IMR-90 (cell line): ENCODE measurements at regions not wholly inside any gene's neighbourhood (a gene's known extent, or its start where the extent isn't known, plus 50 kb on each side); places are given as distances from the start of the nearest gene placed in this dataset.

Experiments used
- ATAC-seq: fragments of 200-7000 bp; cut with Tn5 transposase; 2 replicates; pipeline ENCODE4 v1.9.1; 2020; ENCODE audit warnings: low read depth, mild to moderate bottlenecking, moderate library complexity
- BruUV-seq: library from RNA; stranded (reverse); fragments of 400-500 nt; replicated peaks from 2 replicates; lab custom pipeline; 2021; lab: Mats Ljungman, UMichigan
- CTCF ChIA-PET: fragments of 300-600 bp; formaldehyde crosslinking; extraction: SDS; loops from one replicate; lab custom pipeline; 2021; ENCODE audit warnings: antibody characterized with exemption; lab: Yijun Ruan, JAX
- POLR2A ChIA-PET: fragments of 300-600 bp; sonication (Branson Sonifier 250); formaldehyde crosslinking; loops from one replicate; lab custom pipeline; 2022; ENCODE audit warnings: antibody characterized with exemption; ENCODE audit not compliant: unreplicated experiment; lab: Charles Lee
- DNase-seq: peaks from one replicate; pipeline ENCODE4 v3.0.0; 2013
- H2AFZ ChIP-seq: replicated peaks from 2 replicates; pipeline ENCODE3; 2013; ENCODE audit warnings: low read length, mild to moderate bottlenecking; ENCODE audit not compliant: poor library complexity
- H2AK5ac ChIP-seq: 2 replicates; pipeline ENCODE4 v1.6.1; 2013; ENCODE audit warnings: low read depth, low read length, inconsistent platforms
- H2AK9ac ChIP-seq: replicated peaks from 2 replicates; pipeline ENCODE3; 2013; ENCODE audit warnings: mild to moderate bottlenecking, low read depth, low read length, moderate library complexity; ENCODE audit not compliant: poor library complexity
- H2BK120ac ChIP-seq: 2 replicates; pipeline ENCODE4 v1.6.1; 2013; ENCODE audit warnings: low read depth, low read length, inconsistent platforms
- H2BK15ac ChIP-seq: 3 replicates; pipeline ENCODE4 v1.6.1; 2013; ENCODE audit warnings: low read depth, low read length, inconsistent platforms
- H2BK20ac ChIP-seq: 2 replicates; pipeline ENCODE4 v1.6.1; 2013; ENCODE audit warnings: low read depth, mild to moderate bottlenecking, inconsistent platforms, low read length, moderate library complexity
- H2BK5ac ChIP-seq: 2 replicates; pipeline ENCODE4 v1.6.1; 2013; ENCODE audit warnings: mild to moderate bottlenecking, low read depth, low read length, inconsistent platforms; ENCODE audit not compliant: poor library complexity, severe bottlenecking
- H3K14ac ChIP-seq: replicated peaks from 2 replicates; pipeline ENCODE4 v1.6.1; 2013; ENCODE audit warnings: low read depth, low read length, inconsistent platforms
- H3K18ac ChIP-seq: 2 replicates; pipeline ENCODE4 v1.6.1; 2013; ENCODE audit warnings: low read depth, low read length, control low read depth
- H3K23ac ChIP-seq: 2 replicates; pipeline ENCODE4 v1.6.1; 2013; ENCODE audit warnings: low read depth, low read length, inconsistent platforms
- H3K27ac ChIP-seq: 2 replicates; pipeline ENCODE4 v1.5.1; 2013; ENCODE audit warnings: mild to moderate bottlenecking, control low read depth, low read length; ENCODE audit not compliant: insufficient read depth
- H3K27me3 ChIP-seq: 2 replicates; pipeline ENCODE4 v1.6.1; 2013; ENCODE audit warnings: low read length; ENCODE audit not compliant: control insufficient read depth, insufficient read depth
- H3K36me3 ChIP-seq: 2 replicates; pipeline ENCODE4 v1.6.1; 2013; ENCODE audit warnings: low read length, mixed read lengths; ENCODE audit not compliant: control insufficient read depth, insufficient read depth
- H3K4ac ChIP-seq: 2 replicates; pipeline ENCODE4 v1.6.1; 2013; ENCODE audit warnings: low read depth, low read length, inconsistent platforms
- H3K4me1 ChIP-seq: 2 replicates; pipeline ENCODE4 v1.6.1; 2013; ENCODE audit warnings: low read length, mixed read lengths; ENCODE audit not compliant: control insufficient read depth, insufficient read depth
- H3K4me2 ChIP-seq: 2 replicates; pipeline ENCODE4 v1.6.1; 2013; ENCODE audit warnings: low read depth, mild to moderate bottlenecking, control low read depth, low read length, moderate library complexity
- H3K4me3 ChIP-seq: 2 replicates; pipeline ENCODE4 v1.5.1; 2013; ENCODE audit warnings: low read depth, mild to moderate bottlenecking, control low read depth, low read length, moderate library complexity; ENCODE audit not compliant: insufficient read depth
- H3K56ac ChIP-seq: 2 replicates; pipeline ENCODE4 v1.6.1; 2013; ENCODE audit warnings: low read length, inconsistent platforms; ENCODE audit not compliant: insufficient read depth; ENCODE audit errors: extremely low read depth
- H3K79me1 ChIP-seq, 2 experiments: 2 replicates each; pipeline ENCODE4 v1.6.1; 2013; ENCODE audit warnings: low read length in 2 of 2, inconsistent platforms in 1 of 2, low read depth in 1 of 2
- H3K9ac ChIP-seq: 2 replicates; pipeline ENCODE4 v1.6.1; 2013; ENCODE audit warnings: low read depth, low read length, control low read depth
- H3K9me1 ChIP-seq: 2 replicates; pipeline ENCODE4 v1.6.1; 2013; ENCODE audit warnings: low read length, inconsistent platforms; ENCODE audit not compliant: insufficient read depth
- H3K9me3 ChIP-seq: 2 replicates; pipeline ENCODE4 v1.6.1; 2013; ENCODE audit warnings: low read length; ENCODE audit not compliant: control insufficient read depth, insufficient read depth
- H4K20me1 ChIP-seq: 2 replicates; pipeline ENCODE4 v1.6.1; 2013; ENCODE audit warnings: low read length, inconsistent platforms; ENCODE audit not compliant: insufficient read depth
- H4K5ac ChIP-seq: 2 replicates; pipeline ENCODE4 v1.6.1; 2013; ENCODE audit warnings: mild to moderate bottlenecking, low read depth, low read length, control low read depth
- H4K8ac ChIP-seq, 2 experiments: 2 replicates each; pipeline ENCODE4 v1.6.1; 2013; ENCODE audit warnings: low read depth in 2 of 2, low read length in 2 of 2, control low read depth in 1 of 2, inconsistent platforms in 1 of 2
- H4K91ac ChIP-seq: 2 replicates; pipeline ENCODE4 v1.6.1; 2013; ENCODE audit warnings: low read depth, low read length, inconsistent platforms; ENCODE audit not compliant: insufficient read depth
- BHLHE40 ChIP-seq: fragments of 150-350 bp; IDR thresholded peaks from 2 replicates; pipeline ENCODE4 v1.6.1; 2016; ENCODE audit warnings: mild to moderate bottlenecking, low read depth, low read length
- CEBPB ChIP-seq: IDR thresholded peaks from 2 replicates; pipeline ENCODE4 v1.6.1; 2012; ENCODE audit warnings: low read depth, low read length, improper control_type of control experiment
- CHD1 ChIP-seq: IDR thresholded peaks from 2 replicates; pipeline ENCODE4 v1.6.1; 2012; ENCODE audit warnings: low read depth, low read length, improper control_type of control experiment
- CTCF ChIP-seq: conservative IDR thresholded peaks from 2 replicates; pipeline ENCODE4 v1.5.1; 2012; ENCODE audit warnings: mild to moderate bottlenecking, low read depth, low read length, improper control_type of control experiment
- ELK1 ChIP-seq: fragments of 150-350 bp; IDR thresholded peaks from 2 replicates; pipeline ENCODE4 v1.6.1; 2016; ENCODE audit warnings: low read depth, mild to moderate bottlenecking, low read length, moderate library complexity, borderline replicate concordance
- FOS ChIP-seq: fragments of 150-350 bp; IDR thresholded peaks from 2 replicates; pipeline ENCODE4 v1.6.1; 2016; ENCODE audit warnings: low read depth, low read length
- MAFK ChIP-seq: IDR thresholded peaks from 2 replicates; pipeline ENCODE4 v1.6.1; 2012; ENCODE audit warnings: low read depth, low read length, improper control_type of control experiment
- MAZ ChIP-seq: IDR thresholded peaks from 2 replicates; pipeline ENCODE4 v1.6.1; 2012; ENCODE audit warnings: low read depth, mild to moderate bottlenecking, low read length, improper control_type of control experiment, moderate library complexity, borderline replicate concordance
- MXI1 ChIP-seq: IDR thresholded peaks from 2 replicates; pipeline ENCODE4 v1.6.1; 2012; ENCODE audit warnings: low read depth, mild to moderate bottlenecking, low read length, moderate library complexity, borderline replicate concordance
- NFE2L2 ChIP-seq: fragments of 150-350 bp; IDR thresholded peaks from 2 replicates; pipeline ENCODE4 v1.6.1; 2016; ENCODE audit warnings: low read depth, mild to moderate bottlenecking, low read length
- POLR2A ChIP-seq: IDR thresholded peaks from 2 replicates; pipeline ENCODE4 v1.6.1; 2012; ENCODE audit warnings: mild to moderate bottlenecking, low read depth, low read length
- RAD21 ChIP-seq: IDR thresholded peaks from 2 replicates; pipeline ENCODE4 v1.6.1; 2012; ENCODE audit warnings: low read length, improper control_type of control experiment
- RCOR1 ChIP-seq: IDR thresholded peaks from 2 replicates; pipeline ENCODE4 v1.6.1; 2012; ENCODE audit warnings: mild to moderate bottlenecking, low read length, improper control_type of control experiment; ENCODE audit not compliant: insufficient replicate concordance
- RFX5 ChIP-seq: IDR thresholded peaks from 2 replicates; pipeline ENCODE4 v1.8.0; 2012; ENCODE audit warnings: low read depth, mild to moderate bottlenecking, low read length, moderate library complexity
- SMC3 ChIP-seq: fragments of 150-350 bp; IDR thresholded peaks from 2 replicates; pipeline ENCODE4 v1.6.1; 2016; ENCODE audit warnings: low read depth, mild to moderate bottlenecking, antibody characterized with exemption, low read length, moderate library complexity
- USF2 ChIP-seq: fragments of 150-350 bp; IDR thresholded peaks from 2 replicates; pipeline ENCODE4 v1.6.1; 2017; ENCODE audit warnings: mild to moderate bottlenecking, antibody characterized with exemption, low read length, low read depth
- WGBS, 2 experiments: methylation state at CpG; one replicate each; pipeline versions ENCODE4 v1.1.5 to v1.1.7; 2013; ENCODE audit warnings: missing lambda C conversion rate in 2 of 2; ENCODE audit not compliant: insufficient read length in 1 of 2; ENCODE audit errors: extremely low coverage in 2 of 2; 5-methylcytosine and 5-hydroxymethylcytosine counted together
- dilution Hi-C: fragments of 300-500 bp; cut with HindIII; formaldehyde crosslinking; loops from one replicate; pipeline ENCODE4 v1.14.3; 2018; ENCODE audit warnings: low sequenced_read_pairs; ENCODE audit not compliant: unreplicated experiment
- in situ Hi-C: fragments of 300-500 bp; cut with MboI; formaldehyde crosslinking; loops from 3 replicates; pipeline ENCODE4 v1.14.3; 2019; ENCODE audit warnings: low sequenced_read_pairs, inconsistent platforms, mixed read lengths
- intact Hi-C: fragments of 100-400 bp; cut with micrococcal nuclease; formaldehyde crosslinking; loops from 2 replicates; pipeline ENCODE4 v1.10.0; 2022

- intact Hi-C loops: no loop called here
- no peak overlapping the region for H2AFZ ChIP-seq
- no peak overlapping the region for H3K27ac ChIP-seq
- no peaks in the 10 kb centered on the region for H3K79me1 ChIP-seq
- H3K9me3 ChIP-seq: no peaks in the 10 kb centered on the region
- TF ChIP-seq ELK1 (no peak), RCOR1 (no peak), POLR2A (no peak), MXI1 (no peak), MAFK (no peak), BHLHE40 (no peak), RAD21 (no peak), CHD1 (no peak), CEBPB (no peak), CTCF (no peak), NFE2L2 (no peak), FOS (no peak), SMC3 (no peak), USF2 (no peak), MAZ (no peak), RFX5 (no peak)
- H3K4me2 ChIP-seq: no peak overlapping the region
- H4K5ac ChIP-seq: no peak overlapping the region
- no peak overlapping the region for H2BK5ac ChIP-seq
- no peak overlapping the region for H3K56ac ChIP-seq
- ATAC-seq: no peak
- no peak overlapping the region for H2AK9ac ChIP-seq
- no TSS peak for BruUV-seq
- H3K36me3 ChIP-seq: no peaks in the 10 kb centered on the region
- H3K18ac ChIP-seq: no peak overlapping the region
- no peak overlapping the region for H3K9ac ChIP-seq
- no peak overlapping the region for H3K23ac ChIP-seq
- no peak overlapping the region for H2AK5ac ChIP-seq
- H3K14ac ChIP-seq: no peak overlapping the region
- POLR2A ChIA-PET: no interaction called here
- no peak overlapping the region for H4K91ac ChIP-seq
- dilution Hi-C loops: no loop called here
- no peaks in the 10 kb centered on the region for H3K4me1 ChIP-seq
- CTCF ChIA-PET: no interaction called here
- no peaks in the 10 kb centered on the region for H4K20me1 ChIP-seq
- no peaks in the 10 kb centered on the region for H3K9me1 ChIP-seq
- H2BK15ac ChIP-seq: no peak overlapping the region
- in situ Hi-C loops: no loop called here
- H2BK20ac ChIP-seq: no peak overlapping the region
- no peak for DNase-seq
- H3K27me3 ChIP-seq: no peaks in the 10 kb centered on the region
- no peak overlapping the region for H3K4ac ChIP-seq
- no peak overlapping the region for H4K8ac ChIP-seq
- no CpG with 5 or more reads among the region's 3 CpGs for WGBS, 2 experiments
- H3K4me3 ChIP-seq: no peak overlapping the region
- no peak overlapping the region for H2BK120ac ChIP-seq
These were observed 359.4 kb downstream of the ZNF536 start for GRCh38 chr19:30731591-30731990.
